DMS153 treated with DMSO at 0.1 percent for 48 hours (cell line): ENCODE measurements at regions not wholly inside any gene's neighbourhood (a gene's known extent, or its start where the extent isn't known, plus 50 kb on each side); places are given as distances from the start of the nearest gene placed in this dataset.

Experiments used
- DNase-seq: peaks from one replicate; lab custom pipeline; 2025; ENCODE audit not compliant: unreplicated experiment; lab: John Stamatoyannopoulos, UW

DNA sequence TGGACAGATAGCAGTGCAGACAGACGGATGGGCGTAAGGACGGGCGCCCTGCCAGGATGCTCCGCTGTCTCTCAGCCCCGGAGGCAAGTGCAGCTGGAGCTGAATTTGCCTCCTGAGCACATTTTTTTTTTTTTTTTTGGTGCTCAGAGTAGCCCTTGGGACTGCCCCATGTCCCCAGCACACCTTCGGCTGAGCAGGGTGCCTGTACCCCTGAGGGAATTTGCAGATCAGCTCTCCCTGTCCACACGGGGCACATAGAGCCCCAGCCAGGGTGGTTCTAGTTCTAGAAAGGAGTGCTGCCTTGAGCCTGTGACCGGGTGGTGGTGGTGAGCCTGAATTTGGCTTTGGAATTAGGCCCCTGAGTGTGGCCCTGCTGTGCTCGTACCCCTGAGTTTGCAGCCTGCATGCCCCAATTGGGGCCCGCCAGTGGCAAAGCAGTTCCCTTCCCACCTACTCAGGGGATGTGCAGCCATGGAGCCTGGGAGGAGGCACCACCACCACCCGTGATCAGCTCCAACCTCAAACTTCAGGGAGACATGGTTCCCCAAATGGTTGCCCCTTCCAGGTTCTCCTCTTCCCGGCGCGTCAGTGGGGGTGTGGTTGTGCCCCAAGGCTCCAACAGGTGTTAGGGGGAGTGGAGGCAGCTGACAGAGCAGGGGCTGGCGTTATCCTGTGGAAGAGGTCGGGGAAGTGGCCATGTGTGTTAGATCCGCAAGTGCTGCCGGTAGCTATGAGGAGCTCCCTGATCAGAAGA lies 1232.7 kb downstream of the BRD1 start:
- DNase-seq = no peak

DNA sequence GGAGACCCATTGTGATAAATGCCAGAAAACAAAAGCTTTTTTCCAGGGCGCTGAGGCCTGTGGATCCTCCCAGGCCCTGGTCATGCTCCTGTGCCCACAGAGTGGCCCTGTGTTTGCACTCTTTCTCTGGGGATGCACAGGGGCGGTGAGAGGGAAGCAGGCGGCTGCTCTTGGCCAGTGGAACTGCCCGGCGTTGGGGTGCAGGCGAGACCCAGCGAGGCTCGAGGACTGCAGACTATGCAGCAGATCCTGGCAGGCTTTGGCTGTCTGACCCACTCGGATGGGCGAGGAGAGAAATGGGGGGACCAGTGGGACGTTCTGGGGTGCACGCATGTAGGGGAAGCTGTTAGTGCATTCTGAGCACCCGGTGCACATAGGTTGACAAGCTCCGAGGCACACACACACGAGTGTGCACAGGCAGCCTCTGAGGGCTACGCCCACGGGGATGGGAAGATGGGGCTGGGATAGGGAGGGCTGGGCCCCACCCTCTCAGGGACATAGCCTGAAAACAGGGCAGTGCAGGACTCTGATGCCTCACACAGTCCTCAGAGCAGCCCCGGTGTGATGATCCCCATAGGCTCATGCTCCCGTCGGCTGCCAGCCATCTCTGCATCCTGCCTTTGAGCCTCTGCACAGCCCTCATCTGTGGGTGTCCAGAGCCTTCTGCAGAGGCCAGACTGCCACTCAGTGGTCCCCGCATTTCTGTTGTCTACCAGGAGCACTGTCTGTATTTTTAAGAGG lies 1233.5 kb downstream of the BRD1 start:
- no peak for DNase-seq

DNA sequence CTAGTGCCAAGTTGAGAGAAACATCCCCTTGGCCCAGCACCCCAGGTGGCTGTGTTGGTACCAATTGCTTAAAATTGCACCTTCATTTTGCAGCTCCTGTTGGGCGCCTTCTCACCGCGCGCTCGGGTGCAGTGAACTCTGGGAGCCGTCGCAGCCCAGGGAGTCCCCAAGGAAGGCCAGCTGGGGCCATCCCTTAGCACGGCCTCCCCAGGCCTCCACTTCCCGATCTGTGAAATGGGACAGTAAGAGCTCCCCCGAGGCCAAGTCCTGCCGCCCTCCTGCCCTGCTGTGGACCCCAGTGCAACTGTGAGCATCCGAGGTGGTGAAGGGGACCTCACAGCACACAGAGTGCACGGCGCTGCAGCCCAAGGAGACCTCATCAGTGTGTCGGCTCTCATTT lies 1234.1 kb downstream of the BRD1 start:
- DNase-seq = no peak

DNA sequence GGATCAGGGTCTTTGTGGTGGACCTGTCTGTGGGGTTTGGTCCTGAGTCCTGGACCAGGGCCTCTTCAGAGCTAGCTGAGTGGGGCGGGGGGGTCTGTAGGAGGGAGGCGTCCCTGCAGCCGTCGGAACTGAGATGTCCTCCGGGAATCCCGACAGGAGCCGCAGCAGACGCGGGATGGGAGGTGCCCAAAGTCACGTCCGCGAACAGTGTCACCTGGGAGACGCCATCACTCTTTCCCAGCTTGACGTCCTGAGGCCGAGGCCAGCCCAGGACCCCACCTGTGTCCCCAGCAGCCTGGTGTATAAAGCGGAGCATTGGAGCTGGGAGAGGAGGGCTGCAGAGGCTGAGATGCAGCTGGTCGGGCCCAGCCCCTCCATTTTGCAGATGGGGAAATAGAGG lies 1234.7 kb downstream of the BRD1 start:
- no peak for DNase-seq

DNA sequence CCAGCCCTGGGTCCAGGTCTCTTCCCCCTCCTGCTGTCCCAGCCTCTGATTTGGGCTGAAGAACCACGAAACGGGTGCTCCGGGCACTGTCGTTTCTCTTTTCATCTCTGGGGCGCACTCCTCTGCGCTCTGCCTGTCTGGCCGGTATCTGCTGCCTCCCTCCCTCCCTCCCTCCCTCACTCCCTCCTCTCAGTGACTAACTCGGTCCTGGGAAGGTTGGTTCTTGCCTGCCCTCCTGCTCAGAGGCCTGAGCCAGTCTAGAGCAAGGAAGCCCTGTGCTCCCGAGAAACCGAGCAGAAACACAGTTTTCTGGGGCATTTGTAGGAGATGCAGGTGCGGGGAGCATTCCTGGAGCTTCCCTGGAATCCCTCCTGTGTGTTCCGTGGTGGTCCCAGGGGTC lies 1235.2 kb downstream of the BRD1 start:
- no peak for DNase-seq

DNA sequence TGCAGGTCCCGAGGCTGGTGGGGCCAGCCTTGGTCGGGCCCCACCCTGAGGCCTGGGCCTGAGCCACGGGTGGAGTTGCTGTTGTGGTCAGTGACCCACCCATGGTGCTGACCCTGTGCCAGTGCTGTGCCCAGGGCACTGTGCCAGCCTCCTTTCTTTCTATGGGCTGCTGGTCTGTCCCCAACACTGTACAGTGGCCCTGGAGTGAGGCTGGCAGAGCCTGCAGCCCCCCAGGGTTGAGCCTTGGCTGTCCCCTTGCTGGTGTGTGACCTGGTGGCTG lies 1235.7 kb downstream of the BRD1 start:
- DNase-seq = no peak

DNA sequence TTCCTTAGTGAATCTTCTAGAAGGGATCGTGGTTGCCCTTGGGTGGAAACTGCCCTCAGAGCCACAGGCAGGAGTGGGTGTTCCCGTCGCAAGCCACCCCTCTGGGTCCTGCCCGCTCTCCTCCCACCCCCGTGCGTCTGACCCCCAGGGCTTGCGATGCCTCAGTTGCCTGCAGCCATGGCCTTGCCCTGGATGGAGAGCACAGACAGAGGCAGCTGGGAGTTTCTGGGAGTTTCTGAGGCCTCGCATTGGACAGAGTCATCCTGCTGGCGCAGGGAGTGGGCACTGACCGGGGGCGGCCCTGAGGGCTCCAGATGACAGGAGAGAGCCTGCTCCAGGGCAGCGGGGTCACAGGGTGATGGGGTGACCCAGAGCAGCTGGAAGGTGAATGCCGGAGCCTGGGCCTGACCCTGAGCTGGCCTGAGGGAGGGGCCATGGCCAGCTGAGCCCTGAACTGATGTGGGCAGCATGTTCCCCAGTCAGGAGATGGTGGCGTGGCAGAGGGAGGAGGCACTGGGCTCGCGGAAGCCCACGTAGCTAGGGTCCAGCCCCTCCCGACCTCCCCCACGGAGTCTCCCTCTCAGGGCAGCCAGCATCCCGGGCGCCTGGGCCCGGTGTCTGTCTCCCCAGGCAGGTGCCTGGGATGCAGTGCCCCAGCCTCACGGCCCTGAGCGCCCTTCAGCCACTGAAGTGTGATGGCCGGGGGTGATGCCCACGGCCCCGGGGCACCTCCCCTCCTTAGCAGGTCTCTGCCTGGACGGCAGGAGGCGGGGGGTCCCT lies 1236.2 kb downstream of the BRD1 start:
- DNase-seq = no peak

DNA sequence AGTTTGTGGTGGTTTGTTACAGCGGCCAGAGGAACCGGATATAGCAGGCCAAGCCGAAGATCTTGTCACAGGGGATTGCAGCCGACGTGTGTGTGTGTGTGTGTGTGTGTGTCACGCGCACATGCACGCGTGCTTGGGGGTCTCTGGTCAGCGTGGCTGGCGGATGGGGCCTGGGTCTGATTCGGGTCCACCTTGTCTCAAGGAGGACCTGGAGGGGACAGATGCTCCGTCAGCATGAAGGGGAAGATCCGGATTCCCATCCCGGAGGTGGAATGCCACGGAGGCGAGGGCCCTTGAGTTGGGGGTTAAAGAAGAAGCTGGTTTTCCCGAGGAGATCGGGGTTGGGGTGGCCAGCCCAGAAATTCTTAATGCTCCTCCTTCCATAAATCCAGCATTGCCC lies 1237.8 kb downstream of the BRD1 start:
- no peak for DNase-seq

DNA sequence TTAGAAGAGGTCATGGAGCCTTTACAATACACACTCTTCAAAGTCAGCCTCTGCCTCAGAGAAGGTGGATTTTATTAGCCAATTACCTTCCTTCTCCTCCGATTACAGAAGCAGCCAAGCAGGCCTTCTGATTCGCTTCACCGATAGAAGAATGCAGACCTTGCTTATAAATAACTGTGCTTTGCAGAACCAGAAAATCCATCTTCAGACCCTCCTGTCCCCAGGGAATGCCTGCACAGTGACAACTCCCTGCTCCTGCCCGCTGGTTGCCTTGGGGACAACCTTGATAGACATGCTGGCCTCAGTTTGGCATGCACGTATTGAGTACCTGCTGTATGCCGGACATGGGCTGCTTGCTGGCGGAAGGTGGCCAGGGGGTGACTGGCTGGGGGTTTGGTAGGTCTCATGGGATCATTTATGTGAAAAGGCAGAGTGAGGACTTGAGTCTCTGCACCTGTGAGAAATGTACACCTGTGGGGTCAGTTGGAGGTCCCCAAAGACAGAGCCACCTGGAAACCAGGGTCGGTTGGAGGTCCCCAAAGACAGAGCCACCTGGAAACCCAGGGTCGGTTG lies 1238.7 kb downstream of the BRD1 start:
- no peak for DNase-seq

DNA sequence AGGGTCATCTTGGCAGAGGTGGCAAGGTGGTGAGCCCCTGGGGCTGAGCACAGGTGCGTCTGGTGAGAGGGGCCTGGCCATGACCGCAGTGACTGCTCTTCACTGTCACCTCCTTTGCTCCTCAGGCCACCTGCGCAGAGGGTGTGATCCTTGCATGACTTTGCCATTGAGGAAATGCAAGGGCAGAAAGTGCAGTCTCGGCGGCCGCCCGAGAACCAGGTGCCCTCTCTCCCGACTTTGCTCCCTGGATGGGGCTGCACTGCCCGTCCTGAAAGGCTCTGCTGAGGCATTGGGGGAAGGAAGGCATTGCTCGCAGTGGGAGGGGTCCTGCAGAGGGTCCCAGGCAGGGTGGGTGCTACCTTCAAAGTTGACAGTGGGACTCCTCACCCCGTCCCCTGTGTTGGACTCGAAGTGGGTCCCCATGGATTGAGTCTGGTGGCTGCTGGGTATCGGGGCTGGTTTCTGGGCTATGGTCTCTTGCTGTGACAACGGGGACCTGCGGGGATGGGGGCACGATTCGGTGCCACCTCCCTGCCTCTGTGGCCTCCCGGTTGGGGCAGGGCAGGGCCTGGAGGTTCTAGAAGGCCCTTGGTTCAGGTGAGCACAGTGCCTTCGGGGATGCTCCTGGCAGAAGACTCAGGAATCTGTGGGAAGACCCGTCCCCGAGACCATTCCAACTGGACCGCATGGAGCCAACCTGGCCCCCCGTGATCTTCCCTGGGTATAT lies 1239.4 kb downstream of the BRD1 start:
- no peak for DNase-seq

DNA sequence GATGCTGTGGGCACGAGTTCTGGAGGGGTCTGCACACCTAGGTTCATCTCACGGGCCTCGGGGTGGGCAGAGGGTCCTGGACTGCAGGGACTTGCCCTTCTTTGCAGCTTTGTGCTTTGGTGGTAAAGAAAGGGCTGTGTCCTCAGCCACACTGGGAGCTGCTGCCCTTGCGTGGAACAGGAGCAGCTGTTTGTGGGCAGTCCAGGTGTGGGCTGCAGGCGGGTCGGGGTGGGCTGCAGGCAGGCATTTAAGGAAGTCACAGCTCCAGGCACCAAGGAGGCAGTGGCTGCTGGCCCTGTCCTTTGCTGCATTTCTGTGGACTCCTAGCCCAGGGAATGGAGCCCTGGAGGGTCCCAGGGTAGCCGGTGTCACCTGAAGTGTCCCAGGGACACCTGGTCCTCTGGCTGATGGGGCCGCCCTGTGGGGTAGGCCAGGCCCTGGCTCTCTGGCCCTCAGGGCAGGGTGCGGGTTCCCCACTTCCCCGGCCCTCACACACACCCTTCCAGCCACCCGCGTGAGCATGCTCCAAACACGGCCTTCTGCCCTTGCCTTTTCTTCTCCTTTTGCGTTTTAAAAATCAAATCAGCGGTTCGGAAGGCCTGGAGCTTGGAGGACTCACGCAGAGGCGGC lies 1240.3 kb downstream of the BRD1 start:
- DNase-seq = no peak

DNA sequence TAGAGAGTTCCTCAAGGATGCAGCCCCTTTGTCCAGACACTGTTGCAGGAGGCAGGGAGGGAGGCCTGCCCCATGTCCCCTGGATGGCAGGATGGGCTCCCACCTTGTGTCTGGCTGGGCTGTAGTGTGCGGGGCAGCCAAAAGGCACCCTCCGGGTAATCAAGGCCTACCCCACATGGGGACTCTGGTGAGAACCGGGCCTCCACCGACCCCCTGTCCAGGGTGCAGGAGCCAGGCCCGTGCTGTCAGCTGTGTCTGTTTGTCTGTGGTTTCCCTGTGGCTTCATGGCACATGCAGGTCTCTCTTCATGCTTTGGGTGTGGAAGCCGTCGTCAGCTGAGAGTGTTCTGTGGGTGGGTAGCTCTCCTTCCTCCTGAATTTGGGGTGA lies 1240.9 kb downstream of the BRD1 start:
- no peak for DNase-seq

DNA sequence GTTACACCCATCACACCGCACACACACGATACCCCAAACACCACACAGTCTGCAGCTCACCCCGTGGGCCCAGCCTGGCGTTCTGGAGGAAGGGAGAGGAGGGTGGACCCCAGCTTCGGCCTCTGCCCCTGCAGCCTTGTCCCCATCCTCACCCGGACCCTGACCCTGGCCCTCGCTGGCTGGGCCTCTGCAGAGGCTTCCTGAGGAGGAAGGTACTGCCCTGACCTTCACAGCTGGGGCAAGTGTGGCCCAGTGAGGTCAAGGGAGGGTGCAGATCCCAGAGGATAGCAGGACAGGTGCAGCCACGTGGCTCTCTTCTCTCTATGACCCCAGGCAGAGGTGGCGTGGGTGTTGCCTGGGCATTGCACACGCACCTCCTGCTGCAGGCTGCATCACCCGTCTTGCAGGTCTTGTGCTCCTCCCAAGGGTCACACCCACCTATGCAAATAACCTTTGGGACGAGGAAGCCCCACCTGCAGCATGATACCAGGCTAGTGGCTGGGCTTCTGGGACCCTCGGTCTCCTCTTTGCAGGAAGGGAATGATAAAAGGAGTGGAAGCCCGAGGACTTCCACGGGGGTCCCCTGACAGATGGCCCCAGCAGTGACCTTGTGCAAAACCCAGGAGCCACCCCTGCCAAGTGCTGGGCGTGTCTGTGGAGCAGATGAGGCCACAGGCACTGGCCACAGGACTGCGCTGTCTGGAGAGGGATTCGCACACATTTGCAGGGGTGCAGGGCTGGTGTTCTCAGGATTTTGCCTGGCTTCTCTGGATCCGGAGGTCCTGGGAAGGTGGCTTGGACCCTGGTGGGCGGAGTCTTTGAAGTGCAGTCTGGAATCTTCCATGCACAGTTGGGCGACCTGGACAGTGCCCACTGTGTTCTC lies 1241.5 kb downstream of the BRD1 start:
- no peak for DNase-seq

DNA sequence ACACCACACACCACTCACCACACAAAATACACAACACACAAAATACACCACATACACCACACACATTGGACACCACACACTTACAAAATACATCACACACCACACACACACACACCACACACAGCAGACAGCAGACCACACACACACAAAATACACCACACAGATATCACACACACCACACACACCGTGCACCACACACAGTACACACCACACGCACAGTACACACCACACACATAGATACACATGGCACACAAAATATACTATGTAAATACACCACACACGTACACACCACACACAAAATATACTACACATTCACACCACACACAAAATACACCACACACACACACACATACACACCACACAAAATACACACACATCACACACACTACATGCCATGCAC lies 1243.5 kb downstream of the BRD1 start:
- DNase-seq = no peak

DNA sequence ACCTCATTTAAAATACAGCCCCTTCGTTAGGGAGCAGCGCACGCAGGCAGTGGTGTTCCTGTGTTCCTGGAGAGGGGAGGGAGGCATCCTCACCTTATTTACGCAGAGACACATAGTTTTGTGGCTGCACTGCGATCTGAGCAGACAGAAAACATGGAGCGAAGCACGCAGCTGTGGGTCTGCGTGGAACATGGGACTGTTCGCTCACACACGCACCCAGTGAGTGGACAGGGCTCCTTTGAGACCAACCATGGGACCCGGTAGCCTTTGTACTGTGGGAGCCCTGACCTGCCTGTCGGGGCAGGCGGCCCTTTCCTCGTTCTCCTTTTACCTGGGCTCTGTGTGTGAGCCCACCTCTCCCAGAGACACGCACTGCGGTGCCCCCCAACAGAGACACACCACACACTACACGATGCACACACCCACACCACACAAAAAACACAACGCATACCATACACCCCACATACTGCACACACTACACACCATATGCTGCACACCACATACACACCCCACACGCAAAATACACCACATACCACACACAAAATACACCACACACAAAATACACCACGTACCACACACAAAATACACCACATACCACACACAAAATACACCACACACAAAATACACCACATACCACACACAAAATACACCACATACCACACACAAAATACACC lies 1245.7 kb downstream of the BRD1 start:
- no peak for DNase-seq

DNA sequence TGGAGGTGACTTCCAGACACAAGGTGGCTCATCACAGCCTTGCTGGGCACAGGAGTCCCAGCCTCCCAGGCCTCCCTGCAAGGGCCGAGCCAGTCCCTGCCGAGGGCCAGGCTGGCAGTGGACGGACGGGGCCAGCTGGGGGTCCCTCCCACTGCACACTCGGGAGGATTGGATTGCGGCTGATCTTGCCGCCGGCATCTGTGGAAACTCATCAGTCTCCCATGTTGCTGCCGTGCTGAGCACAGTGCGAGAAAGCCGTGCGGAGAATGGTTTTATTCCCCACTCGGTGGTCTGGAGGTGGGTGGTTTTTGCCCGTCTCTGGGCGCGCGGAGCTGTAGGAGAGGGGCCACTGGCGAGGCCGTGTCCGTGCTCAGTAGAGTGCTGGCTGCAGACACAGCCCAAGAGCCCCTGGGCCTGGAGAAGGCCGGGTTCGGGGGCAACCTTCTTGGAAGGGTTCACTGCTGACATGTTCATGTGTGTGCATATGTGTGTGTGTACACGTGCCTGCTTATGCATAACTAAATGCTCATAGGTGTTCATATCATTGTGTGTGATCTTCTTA lies 1246.4 kb downstream of the BRD1 start:
- DNase-seq = no peak

DNA sequence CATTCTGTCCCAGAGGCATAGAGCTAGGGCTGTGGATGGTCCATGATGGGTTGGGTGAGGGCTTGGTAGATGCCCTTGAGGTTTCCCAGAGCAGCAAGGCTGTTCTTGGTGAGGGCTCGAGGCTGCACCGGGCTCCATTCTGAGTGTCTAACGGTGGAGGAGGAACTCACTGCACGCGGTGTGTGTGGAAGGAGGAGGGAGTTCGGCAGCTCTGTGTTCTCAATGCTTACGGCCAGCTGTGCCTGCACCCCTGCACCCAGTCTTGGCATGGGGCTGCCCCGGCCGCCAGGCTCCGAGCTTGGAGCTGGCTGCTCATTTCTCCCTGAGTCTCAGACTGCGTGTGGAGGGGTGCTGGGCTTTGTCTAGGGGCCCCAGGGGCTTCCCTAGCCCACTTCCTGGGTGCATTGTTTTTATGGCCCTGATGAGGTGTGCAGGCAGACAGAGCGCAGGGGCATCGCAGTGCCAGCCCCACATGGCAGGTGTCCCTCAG lies 1247.1 kb downstream of the BRD1 start:
- no peak for DNase-seq

DNA sequence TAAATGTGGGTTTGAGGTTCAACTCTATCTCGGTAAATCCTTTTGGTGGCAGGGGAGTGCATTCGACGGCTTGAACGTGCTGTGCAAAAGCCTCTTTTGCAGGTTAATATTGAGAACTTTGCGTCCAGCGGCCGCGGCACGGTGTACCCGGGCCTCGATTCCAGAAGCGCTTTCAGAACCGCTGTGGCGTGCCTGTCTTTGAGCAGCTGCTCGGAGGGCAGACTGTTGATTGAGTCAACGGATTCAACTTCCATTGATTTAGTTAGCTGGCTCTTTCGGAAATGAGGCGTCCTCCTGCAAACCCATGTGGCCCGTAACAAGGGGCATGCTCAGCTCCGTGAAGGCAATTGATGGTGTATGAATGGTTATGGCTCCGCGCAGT lies 1247.8 kb downstream of the BRD1 start:
- DNase-seq = no peak
